KMS-11 (cell line): ENCODE measurements at regions not wholly inside any gene's neighbourhood (a gene's known extent, or its start where the extent isn't known, plus 50 kb on each side); places are given as distances from the start of the nearest gene placed in this dataset.

Experiments used
- H2AFZ ChIP-seq: fragments of 200-600 bp; sonication (generic); 2 replicates; pipeline ENCODE4 v1.6.1; 2016; ENCODE audit warnings: antibody characterized with exemption, mixed run types, low read depth
- H3K27ac ChIP-seq: fragments of 200-600 bp; sonication (generic); 2 replicates; pipeline ENCODE4 v1.6.1; 2016; ENCODE audit warnings: mild to moderate bottlenecking, mixed run types
- H3K27me3 ChIP-seq: fragments of 200-600 bp; sonication (generic); 2 replicates; pipeline ENCODE4 v1.6.1; 2017; ENCODE audit warnings: mild to moderate bottlenecking, low read depth, mixed run types, moderate library complexity; ENCODE audit not compliant: insufficient read depth
- H3K36me3 ChIP-seq: fragments of 200-600 bp; sonication (generic); 2 replicates; pipeline ENCODE4 v1.6.1; 2017; ENCODE audit warnings: mild to moderate bottlenecking, mixed run types; ENCODE audit not compliant: insufficient read depth
- H3K4me1 ChIP-seq: fragments of 200-600 bp; sonication (generic); 2 replicates; pipeline ENCODE4 v1.6.1; 2016; ENCODE audit warnings: mild to moderate bottlenecking, low read depth, mixed run types; ENCODE audit not compliant: poor library complexity, severe bottlenecking
- H3K4me2 ChIP-seq: fragments of 200-600 bp; sonication (generic); 2 replicates; pipeline ENCODE4 v1.7.0; 2016; ENCODE audit warnings: mild to moderate bottlenecking, mixed run types
- H3K4me3 ChIP-seq: fragments of 200-600 bp; sonication (generic); IDR thresholded peaks from 2 replicates; pipeline ENCODE4 v1.6.1; 2017; ENCODE audit warnings: low read depth, low read length, mixed read lengths; ENCODE audit not compliant: insufficient read depth
- H3K79me2 ChIP-seq: fragments of 200-600 bp; sonication (generic); 2 replicates; pipeline ENCODE4 v1.6.1; 2016; ENCODE audit warnings: low read depth, mixed run types; ENCODE audit not compliant: insufficient read depth
- H3K9ac ChIP-seq: fragments of 200-600 bp; sonication (generic); 2 replicates; pipeline ENCODE4 v1.6.1; 2016; ENCODE audit warnings: mild to moderate bottlenecking, mixed run types
- H4K20me1 ChIP-seq: fragments of 200-600 bp; sonication (generic); 2 replicates; pipeline ENCODE4 v1.6.1; 2016; ENCODE audit warnings: mild to moderate bottlenecking, mixed run types; ENCODE audit not compliant: insufficient read depth
- CTCF ChIP-seq: fragments of 200-600 bp; sonication (generic); conservative IDR thresholded peaks from 2 replicates; pipeline ENCODE4 v1.6.1; 2017; ENCODE audit warnings: low read depth, mild to moderate bottlenecking, antibody characterized with exemption, low read length, moderate library complexity, mixed read lengths

DNA sequence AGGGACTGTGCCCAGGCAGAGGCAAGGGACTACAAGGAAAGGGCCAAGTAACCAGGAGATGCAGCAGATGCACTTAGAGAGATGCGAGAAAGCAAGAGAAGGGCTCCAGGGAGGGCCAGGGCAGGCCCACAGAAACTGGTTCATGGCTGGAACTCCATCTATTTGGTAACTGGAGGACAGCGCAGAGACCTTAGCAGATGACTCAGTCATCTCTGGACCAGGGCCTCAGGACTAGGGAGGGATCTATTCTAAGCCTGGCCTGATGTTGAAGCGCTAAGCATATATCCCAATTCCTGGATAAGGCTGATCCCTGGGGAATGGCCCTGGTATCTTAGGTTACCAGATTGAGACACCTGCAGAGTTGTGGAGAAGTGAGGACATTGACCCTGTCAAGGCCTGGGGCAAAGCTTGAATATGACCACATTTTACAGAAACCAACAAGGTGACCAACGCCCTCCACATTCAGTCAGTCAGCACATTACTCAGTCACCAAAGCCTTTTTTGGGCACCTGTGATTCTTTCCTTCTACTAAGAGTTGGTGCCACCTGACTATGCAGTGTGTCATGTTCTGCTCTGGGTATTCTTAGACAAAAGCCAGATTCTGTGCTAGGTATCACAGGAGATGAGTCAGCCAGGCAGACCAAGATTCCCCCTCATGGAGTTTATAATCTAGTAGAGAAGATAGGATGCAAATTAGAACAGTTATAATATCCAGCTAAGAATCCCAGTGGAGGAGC lies 68.4 kb upstream of the SLCO3A1 start:
- Histone ChIP-seq H3K9ac (no peak overlapping the region), H3K4me3 (no peak overlapping the region), H3K27ac (no peak overlapping the region), H3K79me2 (no peaks in the 10 kb centered on the region), H3K36me3 (no peaks in the 10 kb centered on the region), H3K27me3 (no peaks in the 10 kb centered on the region), H2AFZ (no peak overlapping the region), H3K4me1 (no peaks in the 10 kb centered on the region), H3K4me2 (no peak overlapping the region), H4K20me1 (no peaks in the 10 kb centered on the region)
- no peak for TF ChIP-seq CTCF

DNA sequence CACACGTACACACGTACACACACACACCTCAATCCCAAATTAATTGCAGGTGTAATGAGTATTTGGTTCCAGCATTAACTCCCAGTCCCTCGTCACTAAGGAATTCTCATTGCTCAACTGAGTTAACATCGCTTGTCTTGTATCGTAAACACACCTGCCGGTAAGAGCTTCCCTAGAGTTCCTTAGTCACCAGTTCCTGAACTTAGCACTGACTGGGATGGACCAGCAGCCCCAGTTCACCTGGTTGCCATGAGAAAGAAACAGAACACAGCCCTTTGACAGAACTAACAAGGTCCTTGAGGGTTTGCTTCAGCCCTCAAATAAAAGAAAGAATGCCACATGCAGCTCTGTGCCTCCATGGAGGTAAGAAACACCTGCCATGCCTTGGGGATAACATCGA lies 66.3 kb upstream of the SLCO3A1 start:
- H4K20me1 ChIP-seq = no peaks in the 10 kb centered on the region
- no peak overlapping the region for H3K9ac ChIP-seq
- H3K79me2 ChIP-seq = no peaks in the 10 kb centered on the region
- H3K27ac ChIP-seq = no peak overlapping the region
- no peak overlapping the region for H3K4me3 ChIP-seq
- no peaks in the 10 kb centered on the region for H3K36me3 ChIP-seq
- H3K27me3 ChIP-seq = no peaks in the 10 kb centered on the region
- H2AFZ ChIP-seq = no peak overlapping the region
- no peak for TF ChIP-seq CTCF
- no peak overlapping the region for H3K4me2 ChIP-seq
- no peaks in the 10 kb centered on the region for H3K4me1 ChIP-seq

GRCh38 chr15:91789136-91789535 lies 64.4 kb upstream of the SLCO3A1 start:
- Histone ChIP-seq H3K4me3 (no peak overlapping the region), H3K9ac (no peak overlapping the region), H4K20me1 (no peaks in the 10 kb centered on the region), H3K27ac (no peak overlapping the region), H3K27me3 (no peaks in the 10 kb centered on the region), H2AFZ (no peak overlapping the region), H3K79me2 (no peaks in the 10 kb centered on the region), H3K36me3 (no peaks in the 10 kb centered on the region), H3K4me1 (no peaks in the 10 kb centered on the region), H3K4me2 (no peak overlapping the region)
- no peak for TF ChIP-seq CTCF

DNA sequence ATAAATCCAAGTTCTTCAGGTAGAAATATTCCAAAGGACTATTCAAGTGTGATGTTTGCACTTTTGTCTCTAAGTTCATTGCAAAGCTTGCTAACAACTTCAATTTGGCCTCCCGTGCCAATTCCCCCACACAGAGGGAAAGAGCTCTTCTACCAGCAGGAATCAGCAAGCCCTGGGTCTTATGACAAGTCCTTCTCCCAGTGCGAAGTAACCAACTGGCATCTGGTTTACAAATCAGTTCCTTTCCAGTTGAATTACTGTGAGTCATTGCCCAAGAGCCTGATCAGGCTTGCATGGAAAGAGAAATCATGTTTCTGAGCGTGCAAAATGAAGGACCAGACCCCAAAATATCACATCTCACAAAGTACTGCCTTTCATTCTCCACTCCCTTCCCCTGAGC lies 62.7 kb upstream of the SLCO3A1 start:
- no peak overlapping the region for H3K9ac ChIP-seq
- no peaks in the 10 kb centered on the region for H3K27me3 ChIP-seq
- TF ChIP-seq CTCF = no peak

More for the DNA sequence above, 62.7 kb upstream of the SLCO3A1 start:
- H3K27ac ChIP-seq = no peak overlapping the region
- H3K36me3 ChIP-seq = no peaks in the 10 kb centered on the region
- no peaks in the 10 kb centered on the region for H4K20me1 ChIP-seq
- no peaks in the 10 kb centered on the region for H3K79me2 ChIP-seq
- H3K4me1 ChIP-seq = no peaks in the 10 kb centered on the region
- H3K4me2 ChIP-seq = no peak overlapping the region
- no peak overlapping the region for H3K4me3 ChIP-seq
- no peak overlapping the region for H2AFZ ChIP-seq
